ELR (cell line): ENCODE measurements at regions not wholly inside any gene's neighbourhood (a gene's known extent, or its start where the extent isn't known, plus 50 kb on each side); places are given as distances from the start of the nearest gene placed in this dataset.
A peak's percentile ranks its signal among the peaks of the same experiment; 100 is the strongest.

ENCODE experiments used
- DNase-seq: peaks from one replicate; pipeline ENCODE4 v3.0.0-alpha.2; 2015; ENCODE audit warnings: low read depth

GRCh38 chr3:117617906-117618305 is 908.3 kb downstream of the TUSC7 start:
- no peak for DNase-seq

DNA sequence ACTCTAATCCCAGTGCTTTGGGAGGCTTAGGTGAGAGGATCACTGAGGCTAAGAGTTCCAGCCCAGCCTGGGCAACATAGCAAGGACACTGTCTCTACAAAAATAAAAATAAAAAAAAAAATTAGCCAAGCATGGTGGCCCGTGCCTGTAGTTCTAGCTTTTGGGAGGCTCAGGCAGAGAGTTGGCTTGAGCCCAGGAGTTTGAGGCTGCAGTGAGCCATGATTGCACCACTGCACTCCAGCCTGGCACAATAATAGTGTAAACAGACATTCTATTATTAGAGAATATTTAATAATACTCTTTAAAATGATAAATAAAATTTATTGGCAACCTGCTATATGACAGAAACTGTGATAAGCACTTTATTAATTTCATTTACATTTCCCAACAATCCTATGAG is 908.9 kb downstream of the TUSC7 start:
- DNase-seq: no peak

GRCh38 chr3:117619805-117620204 is 910.2 kb downstream of the TUSC7 start:
- no peak for DNase-seq

GRCh38 chr3:117622171-117622841 is 912.7 kb downstream of the TUSC7 start:
- peak; percentile 98 for DNase-seq

DNA sequence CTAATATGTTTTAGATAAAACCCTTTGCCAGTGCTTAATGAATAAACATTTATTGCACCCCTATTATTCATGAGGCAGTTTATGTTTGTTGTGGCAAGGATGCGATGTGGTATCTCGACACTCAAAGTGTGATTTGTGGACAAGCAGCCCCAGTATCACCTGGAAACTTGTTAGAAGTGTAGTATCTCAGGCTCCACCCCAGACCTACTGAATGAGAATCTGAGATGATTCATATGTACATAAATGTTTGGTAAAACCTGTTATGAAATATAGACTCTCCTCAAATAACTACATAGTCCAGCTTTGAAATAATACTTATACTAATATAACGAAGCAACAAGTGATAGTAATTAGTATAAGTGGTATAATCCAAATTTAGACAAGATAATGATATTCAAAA is 914.8 kb downstream of the TUSC7 start:
- DNase-seq: no peak

- DNase-seq: no peak
Observed at GRCh38 chr3:117625174-117625573, 915.6 kb downstream of the TUSC7 start.

DNA sequence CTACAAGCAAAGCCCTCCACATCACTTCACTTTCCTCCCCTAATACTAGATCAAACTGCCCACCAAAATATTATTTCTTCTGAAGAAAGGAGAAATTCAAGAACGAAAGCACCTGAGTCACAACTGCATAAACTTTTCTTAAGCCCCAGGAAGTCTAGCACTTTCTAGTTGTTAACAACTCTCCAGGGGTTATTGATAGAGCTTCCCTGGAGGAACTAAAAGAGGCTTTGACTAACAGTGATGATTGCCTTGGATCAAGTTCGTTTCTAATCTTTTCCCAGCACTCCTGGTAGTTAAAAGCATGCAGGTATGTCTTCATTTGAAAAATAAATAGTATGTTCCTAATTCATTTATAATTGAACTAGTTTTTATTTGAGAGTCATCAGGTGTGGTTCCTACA is 917.0 kb downstream of the TUSC7 start:
- no peak for DNase-seq

- DNase-seq: peak; percentile 62
Observed at GRCh38 chr3:117628823-117629291, 919.3 kb downstream of the TUSC7 start.

DNA sequence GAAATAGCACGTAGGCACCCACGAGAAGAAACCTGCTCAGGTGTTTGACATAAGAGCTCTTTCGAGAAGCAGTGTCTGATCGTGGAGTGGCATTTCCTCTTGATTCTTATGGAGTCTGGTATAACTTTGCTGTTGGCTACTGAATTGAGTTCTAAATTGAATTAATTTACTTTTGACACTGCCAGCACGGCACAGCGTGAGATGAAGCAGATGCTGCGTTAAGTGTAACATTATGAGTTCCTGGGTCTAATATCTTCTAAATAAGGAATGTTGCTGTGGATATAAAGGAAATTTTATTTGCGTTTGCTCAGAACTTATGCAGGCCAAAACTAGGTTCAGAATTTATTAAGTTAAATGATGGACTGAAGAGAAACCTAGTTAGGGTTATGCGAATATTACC is 919.9 kb downstream of the TUSC7 start:
- DNase-seq: no peak

- no peak for DNase-seq
Observed at GRCh38 chr3:117630469-117630868, 920.9 kb downstream of the TUSC7 start.

GRCh38 chr3:117630885-117631284 is 921.3 kb downstream of the TUSC7 start:
- no peak for DNase-seq

DNA sequence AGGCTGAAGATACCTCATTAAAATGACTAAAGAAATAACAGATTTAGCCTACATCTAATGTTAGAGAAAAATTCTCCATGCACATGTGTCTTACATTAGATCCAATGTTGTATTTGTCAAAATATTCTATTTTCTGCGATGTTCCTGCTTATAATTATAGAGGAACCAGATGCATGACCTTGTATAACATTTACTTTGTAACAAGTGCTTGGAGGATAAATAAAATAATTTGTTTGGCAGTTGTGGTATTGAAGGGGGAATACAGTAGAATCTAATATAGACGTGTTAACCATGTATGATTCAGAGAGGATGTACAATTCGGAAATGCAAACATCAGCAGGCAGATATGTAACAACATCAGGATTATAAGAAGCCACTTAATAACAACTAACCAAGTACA is 922.2 kb downstream of the TUSC7 start:
- no peak for DNase-seq

- no peak for DNase-seq
Observed at GRCh38 chr3:117632191-117632590, 922.6 kb downstream of the TUSC7 start.

- no peak for DNase-seq
Observed at GRCh38 chr3:117633207-117633606, 923.6 kb downstream of the TUSC7 start.

GRCh38 chr3:117637666-117638065 is 928.1 kb downstream of the TUSC7 start:
- DNase-seq: no peak

DNA sequence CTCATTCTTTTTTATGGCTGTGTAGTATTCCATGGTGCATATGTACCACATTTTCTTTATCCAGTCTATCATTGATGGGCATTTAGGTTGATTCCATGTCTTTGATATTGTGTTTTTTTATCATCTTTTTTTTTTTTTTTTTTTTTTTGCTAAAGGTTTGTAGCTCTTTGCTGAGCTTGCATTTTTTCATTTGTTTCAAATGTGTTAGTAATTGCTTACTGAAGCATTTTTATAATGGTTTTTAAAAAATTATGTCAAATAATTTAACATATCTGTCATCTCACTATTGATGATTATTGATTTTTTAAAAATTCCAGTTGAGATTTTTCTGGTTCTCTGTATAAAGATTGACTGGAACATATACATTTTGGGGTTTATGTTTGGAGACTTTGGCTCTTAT is 934.6 kb downstream of the TUSC7 start:
- no peak for DNase-seq

GRCh38 chr3:117645561-117646242 is 936.1 kb downstream of the TUSC7 start:
- peak; percentile 60 for DNase-seq

GRCh38 chr3:117647435-117647834 is 937.9 kb downstream of the TUSC7 start:
- DNase-seq: no peak

DNA sequence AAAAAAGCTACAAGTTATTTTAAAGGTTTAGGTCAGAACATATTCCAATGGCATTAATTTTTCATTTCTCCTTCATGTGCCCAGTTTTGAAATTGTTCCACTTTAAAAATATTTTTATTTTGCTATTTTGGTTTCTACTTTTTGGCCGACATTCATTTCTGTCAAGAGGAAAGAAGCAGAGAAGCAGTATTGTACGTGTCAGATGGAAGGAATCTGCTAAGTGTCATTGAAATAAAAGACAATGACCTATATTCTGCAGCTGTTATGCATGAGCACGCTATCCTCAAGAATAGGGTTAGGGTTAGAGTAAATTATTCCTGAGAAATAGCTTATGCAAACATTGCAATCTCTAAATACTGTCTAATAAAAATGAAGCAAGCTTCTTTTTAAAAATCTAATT is 941.7 kb downstream of the TUSC7 start:
- no peak for DNase-seq

DNA sequence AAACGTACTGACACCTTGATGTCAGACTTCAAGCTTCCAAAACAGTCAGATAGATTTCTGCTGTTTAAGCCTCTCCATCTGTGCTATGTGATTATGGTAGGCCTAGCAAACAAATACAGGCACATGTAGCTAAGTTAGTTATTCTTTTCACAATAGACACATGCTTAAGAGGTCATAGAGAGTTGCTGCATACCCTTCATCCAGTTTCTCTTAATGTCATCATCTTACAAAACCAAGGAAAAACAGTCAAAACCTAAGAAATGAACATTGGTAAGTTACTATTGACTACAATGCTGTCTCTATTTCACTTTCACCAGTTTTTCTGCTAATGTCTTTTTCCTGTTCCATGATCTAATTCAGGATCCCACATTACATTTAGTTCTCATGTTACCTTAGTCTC is 946.8 kb downstream of the TUSC7 start:
- no peak for DNase-seq

DNA sequence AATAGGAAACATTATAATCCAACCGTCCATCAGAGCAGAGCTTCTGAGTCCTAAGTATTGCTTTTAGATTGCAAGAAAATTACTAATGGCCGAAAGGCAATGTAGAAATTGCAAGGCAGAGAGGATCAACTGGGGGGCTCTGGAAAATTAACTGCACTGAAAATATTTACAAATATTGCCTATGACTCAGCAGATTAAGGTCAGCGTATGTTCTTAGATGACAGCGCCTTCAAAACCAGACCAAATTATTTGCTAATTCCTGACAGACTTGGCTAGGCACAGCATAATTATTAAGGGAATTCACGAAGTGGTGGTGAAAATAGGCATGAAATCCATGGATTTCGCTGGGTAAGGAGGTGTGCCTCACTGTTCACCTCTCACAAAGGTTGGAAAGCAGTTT is 947.7 kb downstream of the TUSC7 start:
- no peak for DNase-seq

GRCh38 chr3:117660941-117661817 is 951.6 kb downstream of the TUSC7 start:
- peak; percentile 78 for DNase-seq

DNA sequence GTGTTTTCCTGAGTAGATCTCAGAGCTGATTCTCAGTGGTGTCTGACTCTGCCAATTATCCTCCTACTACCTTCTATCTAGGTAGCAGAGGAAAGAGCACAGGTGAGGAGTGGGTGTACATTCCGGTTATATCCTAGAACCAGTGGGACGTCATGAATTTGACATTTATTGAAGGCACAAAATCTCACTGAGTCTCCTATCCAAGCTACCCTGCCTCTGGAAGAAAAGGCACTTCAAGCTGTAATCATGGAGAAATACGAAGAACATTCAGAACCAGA is 952.2 kb downstream of the TUSC7 start:
- peak; percentile 3 for DNase-seq
